Kidney tubule cell (primary cell): ENCODE measurements at regions not wholly inside any gene's neighbourhood (a gene's known extent, or its start where the extent isn't known, plus 50 kb on each side); places are given as distances from the start of the nearest gene placed in this dataset.
"Not testable (repeated sequence)": the region's sequence is repeated elsewhere in the genome, so short reads cannot be mapped to it uniquely, and the experiment has no call there.

Experiments
- DNase-seq: peaks from one replicate; pipeline ENCODE4 v3.0.0-alpha.2; 2018; ENCODE audit warnings: low spot score

DNA sequence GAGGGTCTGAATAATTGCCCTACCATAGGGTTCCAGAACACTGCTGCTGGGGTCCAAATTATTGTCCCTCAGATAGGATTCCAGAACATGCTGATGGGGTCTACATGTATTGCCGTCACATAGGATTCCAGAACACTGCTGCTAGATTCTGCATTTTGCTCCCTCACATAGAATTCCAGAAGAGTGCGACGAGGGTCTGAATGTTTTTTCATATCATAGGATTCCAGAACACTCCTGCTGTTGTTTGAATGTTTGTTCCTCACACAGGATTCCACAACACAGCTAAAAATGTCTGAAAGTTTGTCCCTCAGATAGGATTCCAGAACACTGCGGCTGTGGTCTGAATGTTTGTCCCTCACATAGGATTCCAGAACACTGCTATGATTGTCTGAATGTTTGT is 198.1 kb downstream of the FOXD4L6 start:
- DNase-seq, result not testable (repeated sequence)

DNA sequence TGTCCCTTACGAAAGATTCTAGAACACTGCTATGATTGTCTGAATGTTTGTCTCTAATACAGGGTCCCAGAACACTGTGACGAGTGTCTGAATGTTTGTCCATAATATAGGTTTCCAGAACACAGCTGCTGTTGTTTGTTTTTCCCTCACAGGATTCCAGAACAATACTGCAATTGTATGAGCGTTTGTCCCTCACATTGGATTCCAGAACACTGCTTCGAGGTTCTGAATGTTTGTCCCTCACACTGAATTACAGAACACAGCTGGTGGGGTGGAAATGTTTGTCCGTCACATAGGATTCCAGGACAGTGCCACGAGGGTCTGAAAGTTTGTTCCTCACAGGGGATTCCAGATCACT is 199.0 kb downstream of the FOXD4L6 start:
- DNase-seq, result not testable (repeated sequence)

DNA sequence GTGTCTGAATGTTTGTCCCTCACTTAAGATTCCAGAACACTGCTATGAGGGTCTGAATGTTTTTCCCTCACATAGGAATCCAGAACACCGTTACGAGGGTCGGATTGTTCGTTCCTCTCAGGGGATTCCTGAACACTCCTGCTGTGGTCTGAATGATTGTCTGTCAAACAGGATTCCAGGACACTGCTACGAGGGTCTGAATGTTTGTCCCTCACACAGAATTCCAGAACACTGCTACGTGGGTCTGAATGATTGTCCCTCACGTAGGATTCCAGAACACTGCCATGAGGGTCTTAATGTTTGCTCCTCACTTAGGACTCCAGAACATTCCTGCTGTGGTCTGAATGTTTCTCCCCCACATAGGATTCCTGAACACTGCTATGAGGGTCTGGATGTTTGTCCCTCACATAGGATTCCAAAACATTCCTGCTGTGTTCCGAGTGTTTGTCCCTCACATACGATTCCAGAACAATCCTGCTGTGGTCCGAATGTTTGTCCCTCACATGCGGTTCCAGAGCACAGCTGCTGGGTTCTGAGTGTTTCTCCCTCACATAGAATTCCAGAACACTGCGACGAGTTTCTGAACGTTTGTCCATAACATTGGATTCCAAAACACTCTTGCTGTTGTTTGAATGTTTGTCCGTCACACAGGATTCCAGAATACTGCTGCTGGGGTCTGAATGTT is 199.5 kb downstream of the FOXD4L6 start:
- DNase-seq, result no peak

DNA sequence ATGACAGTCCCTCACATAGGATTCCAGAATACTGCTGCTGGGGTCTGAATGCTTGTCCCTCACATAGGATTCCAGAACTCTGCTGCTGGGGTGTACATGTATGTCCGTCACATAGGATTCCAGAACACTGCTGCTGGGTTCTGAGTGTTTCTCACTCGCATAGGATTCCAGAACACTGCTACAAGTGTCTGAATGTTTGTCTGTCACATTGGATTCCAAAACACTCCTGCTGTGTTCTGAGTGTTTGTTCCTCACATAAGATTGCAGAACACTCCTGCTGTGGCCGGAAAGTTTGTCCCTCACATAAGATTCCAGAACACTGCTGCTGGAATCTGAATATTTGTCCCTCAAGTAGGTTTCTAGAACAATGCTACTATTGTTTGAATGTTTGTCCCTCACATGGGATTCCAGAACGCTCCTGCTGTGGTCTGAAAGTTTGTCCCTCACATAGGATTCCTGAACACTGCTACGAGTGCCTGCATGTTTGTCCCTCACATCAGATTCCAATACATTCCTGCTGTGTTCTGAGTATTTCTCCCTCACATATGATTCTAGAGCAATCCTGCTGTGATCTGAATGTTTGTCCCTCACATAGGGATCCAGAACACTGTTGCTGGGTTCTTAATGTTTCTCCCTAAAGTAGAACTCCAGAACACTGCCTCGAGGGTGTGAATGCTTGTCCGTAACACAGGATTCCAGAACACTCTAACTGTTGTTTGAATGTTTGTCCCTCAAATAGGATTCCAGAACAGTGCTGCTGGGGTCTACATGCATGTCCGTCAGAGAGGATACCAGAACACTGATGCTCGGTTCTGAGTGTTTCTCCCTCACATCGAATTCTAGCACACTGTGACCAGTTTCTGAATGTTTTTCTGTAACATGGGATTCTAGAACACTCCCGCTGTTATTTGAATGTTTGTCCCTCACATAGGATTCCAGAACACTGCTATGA is 200.4 kb downstream of the FOXD4L6 start:
- DNase-seq, result no peak

DNA sequence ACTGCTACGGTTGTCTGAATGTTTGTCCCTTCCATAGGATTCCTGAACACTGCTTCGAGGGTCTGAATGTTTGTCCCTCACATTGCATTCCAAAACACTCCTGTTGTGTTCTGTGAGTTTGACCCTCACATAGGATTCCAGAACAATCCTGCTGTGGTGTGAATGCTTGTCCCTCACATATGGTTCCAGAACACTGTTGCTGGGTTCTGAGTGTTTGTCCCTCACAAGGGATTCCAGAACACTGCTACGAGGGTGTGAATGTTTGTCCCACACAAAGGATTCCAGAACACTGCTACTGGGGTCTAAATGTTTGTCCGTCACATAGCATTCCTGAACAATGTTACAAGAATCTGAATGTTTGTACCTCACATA is 201.2 kb downstream of the FOXD4L6 start:
- DNase-seq, result no peak

DNA sequence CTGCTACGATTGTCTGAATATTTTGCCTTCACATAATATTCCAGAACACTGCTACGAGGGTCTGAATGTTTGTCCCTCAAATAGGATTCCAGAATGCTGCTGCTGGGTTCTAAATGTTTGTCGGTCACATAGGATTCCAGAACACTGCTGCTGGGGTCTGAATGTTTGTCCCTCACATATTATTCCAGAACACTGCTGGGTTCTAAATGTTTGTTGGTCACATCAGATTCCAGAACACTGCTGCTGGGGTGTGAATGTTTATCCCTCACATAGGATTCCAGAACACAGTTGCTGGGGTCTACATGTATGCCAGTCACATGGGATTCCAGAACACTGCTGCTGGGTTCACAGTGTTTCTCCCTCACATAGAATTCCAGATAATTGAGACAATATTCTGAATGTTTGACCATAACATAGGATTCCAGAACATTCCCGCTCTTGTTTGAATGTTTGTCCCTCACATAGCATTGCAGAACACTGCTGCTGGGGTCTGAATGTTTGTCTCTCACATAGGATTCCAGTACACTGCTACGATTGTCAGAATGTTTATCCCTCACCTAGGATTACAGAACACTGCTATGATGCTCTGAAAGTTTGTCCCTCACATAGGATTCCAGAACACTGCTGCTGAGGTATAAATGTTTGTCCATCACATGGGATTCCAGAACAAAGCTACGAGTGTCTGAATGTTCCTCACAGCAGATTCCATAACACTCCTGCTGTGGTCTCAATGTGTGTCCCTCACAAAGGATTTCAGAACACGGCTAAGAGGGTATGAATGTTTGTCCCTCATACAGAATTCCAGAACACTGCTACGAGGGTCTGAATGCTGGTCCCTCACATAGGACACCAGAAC is 201.8 kb downstream of the FOXD4L6 start:
- peak; percentile 3 for DNase-seq

DNA sequence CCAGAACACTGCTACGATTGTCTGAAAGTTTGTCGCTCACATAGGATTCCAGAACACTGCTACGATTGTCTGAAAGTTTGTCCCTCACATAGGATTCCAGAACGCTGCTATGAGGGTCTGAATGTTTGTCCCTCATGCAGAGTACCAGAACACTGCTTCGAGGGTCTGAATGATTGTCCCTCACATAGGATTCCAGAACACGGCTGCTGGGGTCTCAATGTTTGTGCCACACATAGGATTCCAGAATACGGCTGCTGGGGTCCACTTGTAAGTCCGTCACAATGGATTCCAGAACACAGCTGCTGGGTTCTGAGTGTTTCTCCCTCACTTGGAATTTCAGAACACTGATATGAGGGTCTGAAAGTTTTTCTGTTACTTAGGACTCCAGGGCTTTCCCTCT is 203.3 kb downstream of the FOXD4L6 start:
- no peak for DNase-seq

DNA sequence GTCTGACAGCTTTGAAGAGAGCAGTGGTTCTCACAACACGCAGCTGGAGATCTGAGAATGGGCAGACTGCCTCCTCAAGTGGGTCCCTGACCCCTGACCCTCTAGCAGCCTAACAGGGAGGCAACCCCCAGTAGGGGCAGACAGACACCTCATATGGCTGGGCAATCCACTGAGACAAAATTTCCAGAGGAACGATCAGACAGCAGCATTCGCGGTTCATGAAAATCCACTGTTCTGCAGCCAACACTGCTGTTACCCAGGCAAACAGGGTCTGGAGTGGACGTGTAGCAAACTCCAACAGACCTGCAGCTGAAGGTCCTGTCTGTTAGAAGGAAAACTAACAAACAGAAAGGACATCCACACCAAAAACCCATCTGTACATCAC is 212.1 kb downstream of the FOXD4L6 start:
- not testable (repeated sequence) for DNase-seq

DNA sequence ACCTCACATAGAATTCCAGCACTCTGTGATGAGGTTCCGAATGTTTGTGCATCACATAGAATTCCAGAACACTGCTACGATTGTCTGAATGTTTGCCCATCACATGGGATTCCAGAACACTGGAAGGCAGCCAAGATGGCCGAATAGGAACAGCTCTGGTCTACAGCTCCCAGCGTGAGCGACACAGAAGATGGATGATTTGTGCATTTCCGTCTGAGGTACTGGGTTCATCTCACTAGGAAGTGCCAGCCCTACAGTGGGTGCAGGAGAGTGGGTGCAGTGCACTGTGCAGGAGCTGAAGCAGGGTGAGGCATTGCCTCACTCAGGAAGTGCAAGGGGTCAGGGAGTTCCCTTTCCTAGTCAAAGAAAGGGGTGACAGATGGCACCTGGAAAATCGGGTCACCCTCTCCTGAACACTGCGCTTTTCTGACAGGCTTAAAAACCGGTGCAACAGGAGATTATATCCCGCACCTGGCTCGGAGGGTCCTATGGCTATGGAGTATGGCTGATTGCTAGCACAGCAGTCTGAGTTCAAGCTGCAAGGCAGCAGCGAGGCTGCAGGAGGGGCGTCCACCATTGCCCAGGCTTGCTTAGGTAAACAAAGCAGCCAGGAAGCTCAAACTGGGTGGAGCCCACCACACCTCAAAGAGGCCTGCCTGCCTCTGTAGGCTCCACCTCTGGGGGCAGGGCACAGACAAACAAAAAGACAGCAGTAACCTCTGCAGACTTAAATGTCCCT is 212.7 kb downstream of the FOXD4L6 start:
- not testable (repeated sequence) for DNase-seq

DNA sequence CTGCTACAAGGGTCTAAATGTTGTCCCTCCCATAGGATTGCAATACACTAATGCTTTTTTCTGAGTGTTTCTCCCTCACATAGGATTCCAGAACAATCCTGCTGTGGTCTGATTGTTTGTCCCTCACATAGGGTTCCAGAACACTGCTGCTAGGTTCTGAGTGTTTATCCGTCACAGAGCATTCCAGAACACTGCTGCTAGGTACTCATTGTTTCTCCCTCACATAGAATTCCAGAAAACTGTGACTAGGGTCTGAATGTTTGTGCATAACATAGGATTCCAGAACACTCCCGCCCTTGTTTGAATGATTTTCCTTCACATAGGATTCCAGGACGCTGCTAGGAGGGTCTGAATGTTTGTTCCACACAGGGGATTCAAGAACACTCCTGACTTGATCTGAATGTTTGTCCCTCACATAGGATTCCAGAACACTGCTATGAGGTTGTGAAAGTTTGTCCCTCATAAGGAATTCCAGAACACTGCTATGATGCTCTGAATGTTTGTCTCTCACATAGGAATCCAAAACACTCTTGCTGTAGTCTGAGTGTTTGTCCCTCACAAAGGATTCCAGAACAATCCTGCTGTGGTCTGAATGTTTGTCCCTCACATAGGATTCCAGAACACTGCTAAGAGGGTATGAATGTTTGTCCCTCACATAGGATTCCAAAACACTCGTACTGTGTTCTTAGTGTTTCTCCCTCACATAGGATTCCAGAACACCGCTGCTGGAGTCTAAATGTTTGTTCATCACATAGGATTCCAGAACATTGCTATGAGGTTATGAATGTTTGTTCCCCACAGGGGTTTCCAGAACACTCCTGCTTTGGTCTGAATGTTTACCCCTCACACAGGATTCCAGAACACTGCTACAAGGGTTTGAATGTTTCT is 213.5 kb downstream of the FOXD4L6 start:
- DNase-seq, result no peak

DNA sequence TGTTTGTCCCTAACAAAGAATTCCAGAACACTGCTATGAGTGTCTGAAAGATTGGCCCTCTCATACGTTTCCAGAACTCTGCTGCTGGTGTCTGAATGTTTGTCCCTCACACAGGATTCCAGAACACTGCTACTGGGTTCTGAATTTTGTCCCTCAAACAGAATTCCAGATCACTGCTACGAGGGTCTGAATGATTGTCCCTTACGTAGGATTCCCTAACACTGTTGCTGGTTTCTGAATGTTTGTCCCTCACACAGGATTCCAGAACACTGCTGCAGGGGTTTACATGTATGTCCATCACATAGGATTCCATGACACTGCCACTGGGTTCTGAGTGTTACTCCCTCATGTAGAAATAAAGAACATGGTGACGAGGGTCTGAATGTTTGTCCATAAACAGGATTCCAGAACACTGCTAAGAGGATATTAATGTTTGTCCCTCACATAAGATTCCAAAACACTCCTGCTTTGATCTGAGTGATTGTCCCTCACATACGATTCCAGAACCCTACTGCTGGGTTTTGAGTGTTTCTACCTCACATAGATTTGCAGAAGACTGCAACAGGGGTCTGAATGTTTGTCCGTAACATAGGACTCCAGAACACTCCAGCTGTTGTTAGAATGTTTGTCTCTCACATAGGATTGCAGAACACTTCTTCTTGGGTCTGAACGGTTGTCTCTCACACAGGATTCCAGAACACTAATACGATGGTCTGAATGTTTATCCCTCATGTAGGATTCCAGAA is 214.4 kb downstream of the FOXD4L6 start:
- no peak for DNase-seq

DNA sequence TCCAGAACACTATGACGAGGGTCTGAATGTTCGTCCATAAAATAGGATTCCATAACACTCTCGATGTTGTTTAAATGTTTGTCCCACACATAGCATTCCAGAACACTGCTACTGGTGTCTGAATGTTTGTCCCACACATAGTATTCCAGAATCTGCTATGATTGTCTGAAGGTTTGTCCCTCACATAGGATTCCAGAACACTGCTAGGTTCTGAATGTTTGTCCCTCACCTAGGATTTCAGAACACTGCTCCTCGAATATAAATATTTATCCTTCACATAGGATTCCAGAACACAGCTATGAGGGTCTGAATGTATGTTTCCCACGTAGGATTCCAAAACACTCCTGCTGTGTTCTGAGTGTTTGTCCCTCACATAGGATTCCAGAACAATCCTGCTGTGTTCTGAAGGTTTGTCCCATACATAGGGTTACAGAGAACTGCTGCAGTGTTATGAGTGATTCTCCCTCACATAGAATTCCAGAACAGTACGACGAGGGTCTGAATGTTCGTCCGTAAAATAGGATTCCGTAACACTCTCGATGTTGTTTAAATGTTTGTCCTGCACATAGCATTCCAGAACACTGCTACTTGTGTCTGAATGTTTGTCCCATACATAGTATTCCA is 215.3 kb downstream of the FOXD4L6 start:
- DNase-seq, result no peak

DNA sequence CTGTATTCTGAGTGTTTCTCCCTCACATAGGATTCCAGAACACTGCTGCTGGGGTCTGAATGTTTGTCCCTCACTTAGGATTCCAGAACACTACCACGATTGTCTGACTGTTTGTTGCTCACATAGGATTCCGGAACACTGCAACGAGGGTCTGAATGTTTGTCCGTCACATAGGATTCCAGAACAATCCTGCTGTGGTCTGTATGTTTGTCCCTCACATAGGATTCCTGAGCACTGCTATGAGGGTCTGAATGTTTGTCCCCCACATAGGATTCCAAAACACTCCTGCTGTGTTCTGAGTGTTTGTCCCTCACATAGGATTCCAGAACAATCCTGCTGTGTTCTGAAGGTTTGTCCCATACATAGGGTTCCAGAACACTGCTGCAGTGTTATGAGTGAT is 215.8 kb downstream of the FOXD4L6 start:
- not testable (repeated sequence) for DNase-seq

DNA sequence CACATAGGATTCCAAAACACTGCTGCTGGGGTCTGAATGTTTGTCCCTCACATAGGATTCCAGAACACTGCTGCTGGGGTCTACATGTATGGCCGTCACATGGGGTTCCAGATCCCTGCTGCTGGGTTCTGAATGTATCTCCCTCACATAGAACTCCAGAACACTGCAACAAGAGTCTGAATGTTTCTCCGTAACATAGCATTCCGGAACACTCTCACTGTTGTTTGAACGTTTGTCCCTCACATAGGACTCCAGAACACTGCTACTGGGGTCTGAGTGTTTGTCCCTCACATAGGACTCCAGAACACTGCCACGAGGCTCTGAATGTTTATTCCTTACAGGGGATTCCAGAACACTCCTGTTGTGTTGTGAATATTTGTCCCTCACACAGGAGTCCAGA is 216.8 kb downstream of the FOXD4L6 start:
- no peak for DNase-seq

DNA sequence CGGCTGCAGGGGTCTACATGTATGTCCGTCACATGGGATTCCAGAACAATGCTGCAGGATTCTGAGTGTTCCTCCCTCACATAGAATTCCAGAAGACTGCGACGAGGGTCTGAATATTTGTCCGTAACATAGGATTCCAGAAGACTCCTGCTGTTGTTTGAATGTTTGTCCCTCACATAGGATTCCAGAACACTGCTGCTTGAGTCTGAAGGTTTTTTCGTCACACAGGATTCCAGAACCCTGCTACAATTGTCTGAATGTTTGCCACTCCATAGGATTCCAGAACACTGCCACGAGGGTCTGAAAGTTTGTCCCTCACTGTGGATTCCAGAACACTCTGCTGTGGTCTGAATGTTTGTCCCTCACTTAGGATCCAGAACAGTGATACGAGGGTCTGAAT is 217.5 kb downstream of the FOXD4L6 start:
- DNase-seq, result not testable (repeated sequence)

DNA sequence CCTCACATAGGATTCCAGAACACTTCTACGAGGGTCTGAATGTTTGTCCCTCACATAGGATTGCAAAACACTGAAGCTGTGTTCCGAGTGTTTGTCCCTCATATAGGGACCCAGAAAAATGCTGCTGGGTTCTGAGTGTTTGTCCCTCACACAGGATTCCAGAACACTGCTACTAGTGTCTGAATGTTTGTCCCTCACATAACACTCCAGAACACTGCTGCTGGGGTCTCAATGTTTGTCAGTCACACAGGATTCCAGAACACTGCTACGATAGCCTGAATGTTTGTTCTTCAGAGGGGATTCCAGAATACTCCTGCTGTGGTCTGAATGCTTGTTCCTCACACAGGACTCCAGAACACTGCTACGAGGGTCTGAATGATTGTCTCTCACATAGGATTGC is 218.7 kb downstream of the FOXD4L6 start:
- no peak for DNase-seq

DNA sequence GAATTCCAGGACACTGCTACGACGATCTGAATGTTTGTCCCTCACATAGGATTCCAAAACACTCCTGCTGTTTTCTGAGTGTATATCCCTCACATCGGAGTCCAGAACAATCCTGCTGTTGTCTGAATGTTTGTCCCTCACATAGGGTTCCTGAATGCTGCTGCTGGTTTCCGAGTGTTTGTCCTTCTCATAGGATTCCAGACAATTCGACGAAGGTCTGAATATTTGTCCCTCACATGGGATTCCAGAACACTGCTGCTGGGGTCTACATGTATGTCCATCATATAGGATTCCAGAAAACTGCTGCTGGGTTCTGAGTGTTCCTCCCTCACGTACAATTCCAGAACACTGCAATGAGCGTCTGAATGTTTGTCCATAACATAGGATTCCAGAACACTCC is 219.4 kb downstream of the FOXD4L6 start:
- not testable (repeated sequence) for DNase-seq

DNA sequence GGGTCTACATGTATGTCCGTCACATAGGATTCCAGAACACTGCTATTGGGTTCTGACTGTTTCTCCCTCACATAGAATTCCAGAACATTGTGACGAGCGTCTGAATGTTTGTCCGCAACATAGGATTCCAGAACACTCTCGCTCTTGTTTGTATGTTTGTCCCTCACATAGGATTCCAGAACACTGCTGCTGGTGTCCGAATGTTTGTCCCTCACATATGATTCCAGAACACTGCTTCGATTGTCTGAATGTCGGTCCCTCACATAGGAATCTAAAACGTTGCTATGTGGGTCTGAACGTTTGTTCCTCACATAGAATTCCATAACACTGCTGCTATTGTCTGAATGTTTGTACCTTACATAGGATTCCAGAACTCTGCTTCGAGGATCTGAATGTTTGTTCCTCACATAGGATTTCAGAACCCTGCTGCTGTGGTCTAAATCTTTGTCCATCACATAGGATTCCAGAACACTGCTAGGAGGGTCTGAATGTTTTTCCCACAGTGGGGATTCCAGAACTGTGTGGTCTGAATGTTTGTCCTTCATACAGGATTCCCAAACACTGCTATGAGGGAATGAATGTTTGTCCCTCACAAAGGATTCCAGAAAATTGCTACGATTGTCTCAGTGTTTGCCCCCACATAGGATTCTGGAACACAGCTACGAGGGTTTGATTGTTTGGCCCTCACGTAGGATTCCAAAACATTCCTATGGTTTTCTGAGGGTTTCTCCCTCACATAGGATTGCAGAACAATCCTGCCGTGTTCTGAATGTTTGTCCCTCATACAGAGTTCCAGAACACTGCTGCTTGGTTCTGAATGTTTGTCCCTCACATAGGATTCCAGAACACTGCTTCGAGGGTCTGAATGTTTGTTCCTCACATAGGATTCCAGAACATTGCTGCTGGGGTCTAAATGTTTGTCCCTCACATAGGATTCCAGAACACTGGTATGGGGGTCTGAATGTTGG is 220.5 kb downstream of the FOXD4L6 start:
- DNase-seq, result no peak
